CD14-positive monocyte (primary cell): ENCODE measurements at regions not wholly inside any gene's neighbourhood (a gene's known extent, or its start where the extent isn't known, plus 50 kb on each side); places are given as distances from the start of the nearest gene placed in this dataset.

Experiments
- DNase-seq, 3 donors: peaks; one replicate each; pipeline ENCODE4 v3.0.0-alpha.2; 2011 to 2022
- H2AFZ ChIP-seq: 2 replicates; pipeline ENCODE4 v1.6.0; 2012; ENCODE audit warnings: mild to moderate bottlenecking, low read depth, low read length, inconsistent platforms; ENCODE audit not compliant: insufficient read depth, poor library complexity, severe bottlenecking
- H3K27ac ChIP-seq, 2 donors: 1 replicate in 1 of 2; 2 replicates in 1 of 2; pipeline ENCODE4 v1.5.1; 2012 to 2013; ENCODE audit warnings: low read length in 2 of 2, control low read depth in 1 of 2, inconsistent platforms in 1 of 2, low read depth in 1 of 2, mild to moderate bottlenecking in 1 of 2
- H3K27me3 ChIP-seq, 2 donors: one replicate each; pipeline versions ENCODE4 v1.6.0 to v1.6.1; 2011 to 2013; ENCODE audit warnings: low read length in 2 of 2; ENCODE audit not compliant: control insufficient read depth in 2 of 2, insufficient read depth in 2 of 2
- H3K36me3 ChIP-seq, 2 donors: replicated peaks in 1 of 2; 1 replicate in 1 of 2; 2 replicates in 1 of 2; pipeline versions ENCODE4 v1.5.1 to v1.6.1; 2012 to 2013; ENCODE audit warnings: low read length in 2 of 2, control low read depth in 1 of 2, inconsistent platforms in 1 of 2, mild to moderate bottlenecking in 1 of 2; ENCODE audit not compliant: insufficient read depth in 2 of 2, control insufficient read depth in 1 of 2
- H3K4me1 ChIP-seq, 2 donors: 1 replicate in 1 of 2; 2 replicates in 1 of 2; pipeline versions ENCODE4 v1.5.1 to v1.6.1; 2012 to 2013; ENCODE audit warnings: low read length in 2 of 2, control low read depth in 1 of 2, inconsistent platforms in 1 of 2, mild to moderate bottlenecking in 1 of 2, moderate library complexity in 1 of 2; ENCODE audit not compliant: insufficient read depth in 2 of 2, control insufficient read depth in 1 of 2
- H3K4me2 ChIP-seq: replicated peaks from 2 replicates; pipeline ENCODE3; 2012; ENCODE audit warnings: low read length, moderate library complexity, mild to moderate bottlenecking; ENCODE audit not compliant: poor library complexity, severe bottlenecking; ENCODE audit errors: extremely low read depth
- H3K4me3 ChIP-seq, 3 experiments: fragments of 200-600 bp in 1 of 3; sonication (generic) in 1 of 3; replicated peaks in 1 of 3; 1 replicate in 2 of 3; 2 replicates in 1 of 3; pipeline ENCODE4 v1.5.1; 2011 to 2013; ENCODE audit warnings: low read length in 3 of 3, mild to moderate bottlenecking in 3 of 3, control low read depth in 2 of 3, low read depth in 2 of 3, inconsistent platforms in 1 of 3, moderate library complexity in 1 of 3
- H3K79me2 ChIP-seq: 2 replicates; pipeline ENCODE4 v1.6.0; 2012; ENCODE audit warnings: mild to moderate bottlenecking, control low read depth, inconsistent platforms, low read length, moderate library complexity; ENCODE audit not compliant: insufficient read depth
- H3K9ac ChIP-seq: 2 replicates; pipeline ENCODE4 v1.6.0; 2017; ENCODE audit warnings: low read length, mild to moderate bottlenecking; ENCODE audit not compliant: insufficient read depth, poor library complexity, severe bottlenecking
- H3K9me3 ChIP-seq, 2 donors: replicated peaks in 1 of 2; 1 replicate in 1 of 2; 2 replicates in 1 of 2; pipeline versions ENCODE4 v1.5.1 to v1.6.1; 2012 to 2013; ENCODE audit warnings: low read length in 2 of 2, control low read depth in 1 of 2; ENCODE audit not compliant: control insufficient read depth in 1 of 2, insufficient read depth in 1 of 2
- H4K20me1 ChIP-seq: 2 replicates; pipeline ENCODE4 v1.6.0; 2012; ENCODE audit warnings: mild to moderate bottlenecking, low read length, control low read depth, moderate library complexity; ENCODE audit not compliant: insufficient read depth
- H3K27ac Mint-ChIP-seq, 7 donors: one replicate each; pipeline ENCODE4 v1.8.0; 2020; ENCODE audit warnings: mild to moderate bottlenecking in 7 of 7, mixed read lengths in 7 of 7, moderate library complexity in 6 of 7, inconsistent platforms in 2 of 7
- H3K27me3 Mint-ChIP-seq, 3 donors: one replicate each; pipeline ENCODE4 v1.8.0; 2021 to 2022; ENCODE audit warnings: low read depth in 3 of 3, mild to moderate bottlenecking in 3 of 3, mixed read lengths in 3 of 3, moderate library complexity in 3 of 3, inconsistent platforms in 1 of 3
- H3K36me3 Mint-ChIP-seq, 2 donors: one replicate each; pipeline ENCODE4 v1.8.0; 2020; ENCODE audit warnings: mixed read lengths in 2 of 2, inconsistent platforms in 1 of 2, mild to moderate bottlenecking in 1 of 2
- H3K4me1 Mint-ChIP-seq: one replicate; pipeline ENCODE4 v1.8.0; 2020; ENCODE audit warnings: mild to moderate bottlenecking, mixed read lengths
- H3K4me3 Mint-ChIP-seq, 2 donors: one replicate each; pipeline ENCODE4 v1.8.0; 2020; ENCODE audit warnings: mild to moderate bottlenecking in 2 of 2, mixed read lengths in 2 of 2, moderate library complexity in 1 of 2
- H3K9me3 Mint-ChIP-seq, 7 donors: one replicate each; pipeline ENCODE4 v1.8.0; 2020 to 2022; ENCODE audit warnings: mixed read lengths in 7 of 7, mild to moderate bottlenecking in 6 of 7, moderate library complexity in 6 of 7, inconsistent platforms in 2 of 7
- CTCF ChIP-seq: fragments of 200-600 bp; IDR thresholded peaks from one replicate; pipeline ENCODE4 v1.8.0; 2022; ENCODE audit warnings: antibody characterized with exemption, mild to moderate bottlenecking
- WGBS: methylation state at CpG from one replicate; pipeline ENCODE4 v1.1.5; 2013; ENCODE audit warnings: missing lambda C conversion rate; ENCODE audit not compliant: insufficient coverage; 5-methylcytosine and 5-hydroxymethylcytosine counted together
- intact Hi-C, 2 donors: fragments of 100-400 bp; cut with micrococcal nuclease; formaldehyde crosslinking; loops; one replicate each; pipeline versions ENCODE4 v1.15.0 to v1.15.1; 2023

GRCh38 chr19:30130356-30131122 lies 188.5 kb downstream of the URI1 start:
- WGBS: 95% methylated on average over 2 of the region's 6 CpGs

GRCh38 chr19:30131246-30131645 lies 189.2 kb downstream of the URI1 start:
- no peaks in the 10 kb centered on the region for H3K79me2 ChIP-seq
- Mint-ChIP-seq H3K4me3 (no peak overlapping the region), H3K36me3 (no peaks in the 10 kb centered on the region), H3K9me3 (peaks cover 0 to 1% (median 0%) of the 10 kb centered on the region in 7 donors), H3K4me1 (no peaks in the 10 kb centered on the region), H3K27me3 (peaks cover 0 to 4% (median 0%) of the 10 kb centered on the region in 3 donors), H3K27ac (no peak overlapping the region)
- 90% methylated on average over 4 of the region's 5 CpGs for WGBS
- H3K4me2 ChIP-seq: no peak overlapping the region
- H3K27ac ChIP-seq: no peak overlapping the region
- intact Hi-C loops: no loop called here
- H3K9ac ChIP-seq: no peak overlapping the region
- H2AFZ ChIP-seq: no peak overlapping the region
- no peaks in the 10 kb centered on the region for H3K27me3 ChIP-seq
- no peaks in the 10 kb centered on the region for H3K36me3 ChIP-seq
- no peak for TF ChIP-seq CTCF
- DNase-seq: no peak
- no peaks in the 10 kb centered on the region for H4K20me1 ChIP-seq
- H3K4me1 ChIP-seq: no peaks in the 10 kb centered on the region
- H3K9me3 ChIP-seq: no peaks in the 10 kb centered on the region
- no peak overlapping the region for H3K4me3 ChIP-seq

More at GRCh38 chr19:30130356-30131122, 188.5 kb downstream of the URI1 start:
- no peaks in the 10 kb centered on the region for H3K9me3 ChIP-seq
- Mint-ChIP-seq H3K27ac (no peak overlapping the region), H3K36me3 (no peaks in the 10 kb centered on the region), H3K4me1 (no peaks in the 10 kb centered on the region), H3K4me3 (no peak overlapping the region), H3K27me3 (peaks cover 0 to 4% (median 0%) of the 10 kb centered on the region in 3 donors), H3K9me3 (peaks cover 0 to 1% (median 0%) of the 10 kb centered on the region in 7 donors)
- no peaks in the 10 kb centered on the region for H3K4me1 ChIP-seq
- no peaks in the 10 kb centered on the region for H3K27me3 ChIP-seq
- no peaks in the 10 kb centered on the region for H4K20me1 ChIP-seq
- TF ChIP-seq CTCF: no peak
- no peak overlapping the region for H3K9ac ChIP-seq
- H3K79me2 ChIP-seq: no peaks in the 10 kb centered on the region
- no peaks in the 10 kb centered on the region for H3K36me3 ChIP-seq
- H3K4me3 ChIP-seq: no peak overlapping the region
- intact Hi-C loops: no loop called here
- DNase-seq: no peak
- H3K4me2 ChIP-seq: no peak overlapping the region
- H3K27ac ChIP-seq: no peak overlapping the region
- H2AFZ ChIP-seq: no peak overlapping the region
